Heart left ventricle (tissue), 16 donors: ENCODE measurements at regions not wholly inside any gene's neighbourhood (a gene's known extent, or its start where the extent isn't known, plus 50 kb on each side); places are given as distances from the start of the nearest gene placed in this dataset.

Experiments
- ATAC-seq, 4 donors: fragments of 200-7000 bp; cut with Tn5 transposase; one replicate each; pipeline ENCODE4 v1.9.1; 2020 to 2022; ENCODE audit warnings: moderate library complexity in 4 of 4, mild to moderate bottlenecking in 3 of 4, moderate number of reproducible peaks in 1 of 4
- DNase-seq, 5 donors: peaks; one replicate each; pipeline ENCODE4 v3.0.0-alpha.2; 2020
- H3K27ac ChIP-seq, 12 donors: fragments of 200-600 bp; sonication (generic) in 4 of 12; one replicate each; pipeline versions ENCODE4 v1.5.0 to v1.8.0; 2016 to 2022; ENCODE audit warnings: mild to moderate bottlenecking in 2 of 12
- H3K27me3 ChIP-seq, 9 donors: fragments of 200-600 bp; sonication (generic) in 2 of 9; one replicate each; pipeline versions ENCODE4 v1.5.1 to v1.8.0; 2016 to 2022; ENCODE audit warnings: mild to moderate bottlenecking in 3 of 9
- H3K36me3 ChIP-seq, 9 donors: fragments of 200-600 bp; sonication (generic) in 2 of 9; one replicate each; pipeline versions ENCODE4 v1.5.0 to v1.8.0; 2018 to 2022; ENCODE audit warnings: mild to moderate bottlenecking in 2 of 9
- H3K4me1 ChIP-seq, 12 donors: fragments of 200-600 bp; sonication (generic) in 4 of 12; one replicate each; pipeline versions ENCODE4 v1.5.0 to v1.8.0; 2016 to 2022; ENCODE audit warnings: mild to moderate bottlenecking in 3 of 12
- H3K4me3 ChIP-seq, 12 donors: fragments of 200-600 bp; sonication (generic) in 4 of 12; one replicate each; pipeline versions ENCODE4 v1.5.0 to v1.8.0; 2017 to 2022; ENCODE audit warnings: mild to moderate bottlenecking in 9 of 12, moderate library complexity in 4 of 12
- H3K9me3 ChIP-seq, 12 donors: fragments of 200-600 bp; sonication (generic) in 4 of 12; one replicate each; pipeline versions ENCODE4 v1.5.0 to v1.8.0; 2016 to 2022; ENCODE audit warnings: mild to moderate bottlenecking in 1 of 12
- CTCF ChIP-seq, 12 donors: fragments of 200-600 bp; sonication (generic) in 4 of 12; IDR thresholded peaks; one replicate each; pipeline versions ENCODE4 v1.5.0 to v1.8.0; 2018 to 2022; ENCODE audit warnings: antibody characterized with exemption in 12 of 12, mild to moderate bottlenecking in 5 of 12
- POLR2A ChIP-seq, 2 donors: fragments of 450-650 bp; IDR thresholded peaks; one replicate each; pipeline ENCODE4 v1.6.1; 2017; ENCODE audit warnings: antibody characterized with exemption in 2 of 2, mild to moderate bottlenecking in 2 of 2, moderate library complexity in 2 of 2
- WGBS, 4 donors: extraction: QIAGEN DNeasy Blood & Tissue Kit in 2 of 4; methylation state at CpG; one replicate each; pipeline versions ENCODE4 v1.1.5 to v1.1.7; 2013 to 2018; 5-methylcytosine and 5-hydroxymethylcytosine counted together
- intact Hi-C, 10 donors: fragments of 100-400 bp; cut with DNase I; formaldehyde crosslinking; loops; one replicate each; pipeline versions ENCODE4 v1.11.1 to v1.14.2; 2022
- donor health status: ischemic (EF 13 %, LVEDD 7.1; RV severe dilation, severe dysfunction).
- donor health status: healthy with polysubstance abuse.
- donor health status: DM: no; HTN: yes; CAD: no.
- donor health status: DM: no; HTN: no; CAD: no.
- donor health status: ischemic (EF 25% LVEDD 6.9; RV normal size, moderate dysfunction).
- donor health status: ischemic (EF 25% LVEDD 5.7; RV mildly dilated, moderate dysfunction).
- donor health status: healthy.
- donor health status: DM: yes; HTN: yes; CAD: no.
- donor health status: ischemic (EF 35%, LVEDD 5.7; RV mildly dilated, moderate dysfunction).
- donor health status: nonischemic (EF 11% LVEDD 7.7; RV severe dilation, severe dysfunction).
- donor health status: DM: yes; HTN: yes; CAD: no.
- donor health status: PGD.
- donor health status: ischemic (EF 29% LVEDD 5.4; RV normal size, mild dysfunction).
- donor health status: nonischemic (EF 23%, LVEDD 6.1; RV moderate dilation, normal function).

- no peaks in the 10 kb centered on the region for H3K36me3 ChIP-seq
- WGBS, 4 donors: 79 to 94% (median 85%) methylated on average over 2 of the region's 2 CpGs
- no peaks in the 10 kb centered on the region for H3K27me3 ChIP-seq
- ATAC-seq: no peak
- intact Hi-C loops: no loop called here
- H3K4me3 ChIP-seq: no peak overlapping the region
- no peak for DNase-seq
- TF ChIP-seq POLR2A (IDR thresholded peaks at IDR 0.05): no peak
- no peak for TF ChIP-seq CTCF (IDR thresholded peaks at IDR 0.05)
- H3K4me1 ChIP-seq: no peaks in the 10 kb centered on the region
- H3K9me3 ChIP-seq: no peaks in the 10 kb centered on the region
- H3K27ac ChIP-seq: no peak overlapping the region
These were observed 399.7 kb downstream of the BTBD3 start for GRCh38 chr20:12317433-12317832.

- Histone ChIP-seq H3K36me3 (no peaks in the 10 kb centered on the region), H3K4me3 (no peak overlapping the region), H3K4me1 (no peaks in the 10 kb centered on the region), H3K27me3 (no peaks in the 10 kb centered on the region), H3K9me3 (no peaks in the 10 kb centered on the region), H3K27ac (no peak overlapping the region)
- TF ChIP-seq CTCF (IDR thresholded peaks at IDR 0.05) (no peak), POLR2A (IDR thresholded peaks at IDR 0.05) (no peak)
- WGBS, 4 donors: 60 to 85% (median 74%) methylated on average over 5 of the region's 5 CpGs
- DNase-seq (no peak), ATAC-seq (no peak)
- intact Hi-C loops: no loop called here
These were observed 400.4 kb downstream of the BTBD3 start for GRCh38 chr20:12318043-12318442.

GRCh38 chr20:12321736-12322135 is 404.0 kb downstream of the BTBD3 start:
- H3K4me3 ChIP-seq: no peak overlapping the region
- intact Hi-C loops: no loop called here
- 60 to 72% (median 64%) methylated on average over 2 of the region's 2 CpGs for WGBS, 4 donors
- no peaks in the 10 kb centered on the region for H3K4me1 ChIP-seq
- H3K9me3 ChIP-seq: no peaks in the 10 kb centered on the region
- no peaks in the 10 kb centered on the region for H3K36me3 ChIP-seq
- ATAC-seq (no peak), DNase-seq (no peak)
- TF ChIP-seq CTCF (IDR thresholded peaks at IDR 0.05) (no peak), POLR2A (IDR thresholded peaks at IDR 0.05) (no peak)
- no peaks in the 10 kb centered on the region for H3K27me3 ChIP-seq
- H3K27ac ChIP-seq: no peak overlapping the region

GRCh38 chr20:12327205-12327604 is 409.5 kb downstream of the BTBD3 start:
- no peak overlapping the region for H3K4me3 ChIP-seq
- 96 to 99% (median 97%) methylated on average over 2 of the region's 2 CpGs for WGBS, 4 donors
- H3K36me3 ChIP-seq: no peaks in the 10 kb centered on the region
- peaks cover 0 to 6% (median 0%) of the 10 kb centered on the region in 12 donors for H3K9me3 ChIP-seq
- H3K4me1 ChIP-seq: no peaks in the 10 kb centered on the region
- no peaks in the 10 kb centered on the region for H3K27me3 ChIP-seq
- ATAC-seq: no peak
- H3K27ac ChIP-seq: no peak overlapping the region
- DNase-seq: no peak
- intact Hi-C loops: no loop called here
- no peak for TF ChIP-seq POLR2A (IDR thresholded peaks at IDR 0.05)

- DNase-seq (no peak), ATAC-seq (no peak)
- H3K27ac ChIP-seq: no peak overlapping the region
- TF ChIP-seq CTCF (IDR thresholded peaks at IDR 0.05) (no peak), POLR2A (IDR thresholded peaks at IDR 0.05) (no peak)
- no peaks in the 10 kb centered on the region for H3K36me3 ChIP-seq
- no peaks in the 10 kb centered on the region for H3K4me1 ChIP-seq
- H3K9me3 ChIP-seq: peaks cover 0 to 6% (median 0%) of the 10 kb centered on the region in 12 donors
- WGBS, 4 donors: 88 to 98% (median 90%) methylated on average over 1 of the region's 1 CpG
- H3K4me3 ChIP-seq: no peak overlapping the region
- intact Hi-C loops: no loop called here
- H3K27me3 ChIP-seq: no peaks in the 10 kb centered on the region
These were observed 413.5 kb downstream of the BTBD3 start for GRCh38 chr20:12331236-12331635.
